Fibroblast of mammary gland (primary cell): ENCODE measurements at regions not wholly inside any gene's neighbourhood (a gene's known extent, or its start where the extent isn't known, plus 50 kb on each side); places are given as distances from the start of the nearest gene placed in this dataset.

ENCODE experiments used
- DNase-seq: peaks from one replicate; pipeline ENCODE4 v3.0.0-alpha.2; 2010; ENCODE audit warnings: low read depth
- H3K4me3 ChIP-seq: 2 replicates; pipeline ENCODE4 v1.5.1; 2011; ENCODE audit warnings: low read depth, mild to moderate bottlenecking, low read length, moderate library complexity; ENCODE audit not compliant: control insufficient read depth
- CTCF ChIP-seq: conservative IDR thresholded peaks from 2 replicates; pipeline ENCODE4 v1.5.1; 2011; ENCODE audit warnings: low read depth, low read length, inconsistent platforms; ENCODE audit not compliant: control insufficient read depth, insufficient read depth

- no peak overlapping the region for H3K4me3 ChIP-seq
- no peak for TF ChIP-seq CTCF
- no peak for DNase-seq
Observed at GRCh38 chr6:168866534-168866933, 387.1 kb downstream of the THBS2 start.

GRCh38 chr6:168865522-168865921, 388.1 kb downstream of the THBS2 start:
- no peak for DNase-seq
- no peak overlapping the region for H3K4me3 ChIP-seq
- no peak for TF ChIP-seq CTCF

- TF ChIP-seq CTCF, result no peak
- no peak overlapping the region for H3K4me3 ChIP-seq
- no peak for DNase-seq
Observed at GRCh38 chr6:168864541-168865460, 388.8 kb downstream of the THBS2 start.

GRCh38 chr6:168863467-168863866, 390.2 kb downstream of the THBS2 start:
- DNase-seq, result no peak
- no peak for TF ChIP-seq CTCF
- H3K4me3 ChIP-seq, result no peak overlapping the region

GRCh38 chr6:168862346-168862980, 391.2 kb downstream of the THBS2 start:
- no peak overlapping the region for H3K4me3 ChIP-seq
- no peak for DNase-seq
- TF ChIP-seq CTCF, result no peak

GRCh38 chr6:168860987-168861386, 392.7 kb downstream of the THBS2 start:
- TF ChIP-seq CTCF, result no peak
- DNase-seq, result no peak
- H3K4me3 ChIP-seq, result no peak overlapping the region

- no peak overlapping the region for H3K4me3 ChIP-seq
- no peak for DNase-seq
- TF ChIP-seq CTCF, result no peak
Observed at GRCh38 chr6:168860341-168860740, 393.3 kb downstream of the THBS2 start.
